ENCODE measurements at regions not wholly inside any gene's neighbourhood (a gene's known extent, or its start where the extent isn't known, plus 50 kb on each side); places are given as distances from the start of the nearest gene placed in this dataset.

- no peak for DNase-seq (ENCODE audit: low read depth, low spot score)
- H3K4me3 ChIP-seq (ENCODE audit: low read length): no peak overlapping the region
Observed at GRCh38 chr19:32241932-32242710, 103.3 kb upstream of the ZNF507 start.

DNA sequence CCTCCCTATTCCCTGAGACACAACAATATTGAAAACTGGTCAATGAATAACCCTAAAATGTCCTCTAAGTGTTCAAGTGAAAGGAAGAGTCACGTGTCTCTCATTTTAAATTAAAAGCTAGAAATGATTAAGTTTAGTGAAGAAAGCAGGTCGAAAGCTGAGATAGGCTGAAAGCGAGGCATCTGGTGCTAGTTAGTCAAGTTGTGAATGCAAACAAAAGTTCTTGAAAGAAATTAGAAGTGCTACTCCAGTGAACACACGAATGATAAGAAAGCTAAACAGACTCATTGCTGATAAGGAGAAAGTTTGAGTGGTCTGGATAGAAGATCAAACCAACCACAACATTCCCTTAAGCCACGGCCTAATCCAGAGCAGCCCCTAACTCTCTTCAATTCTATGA is 99.4 kb upstream of the ZNF507 start:
- DNase-seq (ENCODE audit: low read depth, low spot score): no peak
- no peak overlapping the region for H3K4me3 ChIP-seq (ENCODE audit: low read length)

DNA sequence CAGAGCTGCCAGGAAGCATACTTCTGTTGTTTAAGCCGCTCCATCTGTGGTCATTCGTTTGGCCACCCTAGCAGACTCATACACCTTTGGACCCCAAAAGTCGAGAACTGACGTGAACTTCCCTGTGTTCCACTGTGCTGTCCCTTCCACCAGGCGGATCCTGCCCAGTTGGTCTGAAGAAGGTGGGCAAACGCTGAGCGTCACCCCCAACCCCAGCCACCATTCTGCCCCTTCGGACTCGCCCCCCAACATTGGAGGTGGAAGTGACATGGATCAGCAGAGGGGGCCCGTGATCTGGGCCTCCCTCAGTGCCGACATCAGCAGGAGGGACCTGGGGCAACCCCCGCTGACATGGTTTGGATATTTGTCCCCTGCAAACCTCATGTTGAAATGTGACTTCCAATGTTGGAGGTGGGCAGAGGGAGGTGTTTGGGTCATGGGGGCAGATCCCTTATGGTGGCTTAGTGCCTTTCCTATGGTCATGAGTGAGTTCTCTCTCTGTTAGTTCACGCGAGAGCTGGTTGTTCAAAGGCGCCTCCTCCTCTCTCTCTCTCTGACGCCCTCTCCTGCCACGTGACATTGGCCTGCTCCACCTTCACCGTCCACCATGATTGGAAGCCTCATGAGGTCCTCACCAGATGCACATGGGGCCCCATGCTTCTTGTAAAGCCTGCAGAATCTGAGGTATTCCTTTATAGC is 93.6 kb upstream of the ZNF507 start:
- no peak overlapping the region for H3K4me3 ChIP-seq (ENCODE audit: low read length)
- DNase-seq (ENCODE audit: low read depth, low spot score): no peak

GRCh38 chr19:32252333-32252669 is 93.1 kb upstream of the ZNF507 start:
- DNase-seq (ENCODE audit: low read depth, low spot score): no peak

GRCh38 chr19:32253683-32254508 is 91.5 kb upstream of the ZNF507 start:
- H3K4me3 ChIP-seq (ENCODE audit: low read length): no peak overlapping the region

More at GRCh38 chr19:32252333-32252669, 93.1 kb upstream of the ZNF507 start:
- no peak overlapping the region for H3K4me3 ChIP-seq (ENCODE audit: low read length)

DNA sequence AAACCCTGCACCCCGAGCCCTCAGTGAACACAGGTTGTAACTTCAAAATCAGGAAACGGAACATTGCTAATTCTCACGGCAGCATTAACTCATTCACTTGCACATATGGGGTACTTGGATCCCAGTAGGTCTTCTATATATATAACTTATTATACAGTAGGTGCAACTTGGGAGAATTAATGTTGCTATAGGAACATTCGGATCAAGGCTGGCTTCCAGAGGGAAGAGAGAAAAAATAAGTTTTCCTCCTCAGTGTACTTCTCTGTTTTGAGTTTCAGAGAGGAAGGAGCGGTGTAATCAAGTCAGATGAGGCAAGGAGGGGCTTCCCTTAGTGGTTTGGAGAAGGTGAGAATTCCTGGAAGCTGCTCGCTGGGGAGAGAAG is 90.9 kb upstream of the ZNF507 start:
- H3K4me3 ChIP-seq (ENCODE audit: low read length): no peak overlapping the region
- DNase-seq (ENCODE audit: low read depth, low spot score): no peak

More at GRCh38 chr19:32253683-32254508, 91.5 kb upstream of the ZNF507 start:
- DNase-seq (ENCODE audit: low read depth, low spot score): no peak

DNA sequence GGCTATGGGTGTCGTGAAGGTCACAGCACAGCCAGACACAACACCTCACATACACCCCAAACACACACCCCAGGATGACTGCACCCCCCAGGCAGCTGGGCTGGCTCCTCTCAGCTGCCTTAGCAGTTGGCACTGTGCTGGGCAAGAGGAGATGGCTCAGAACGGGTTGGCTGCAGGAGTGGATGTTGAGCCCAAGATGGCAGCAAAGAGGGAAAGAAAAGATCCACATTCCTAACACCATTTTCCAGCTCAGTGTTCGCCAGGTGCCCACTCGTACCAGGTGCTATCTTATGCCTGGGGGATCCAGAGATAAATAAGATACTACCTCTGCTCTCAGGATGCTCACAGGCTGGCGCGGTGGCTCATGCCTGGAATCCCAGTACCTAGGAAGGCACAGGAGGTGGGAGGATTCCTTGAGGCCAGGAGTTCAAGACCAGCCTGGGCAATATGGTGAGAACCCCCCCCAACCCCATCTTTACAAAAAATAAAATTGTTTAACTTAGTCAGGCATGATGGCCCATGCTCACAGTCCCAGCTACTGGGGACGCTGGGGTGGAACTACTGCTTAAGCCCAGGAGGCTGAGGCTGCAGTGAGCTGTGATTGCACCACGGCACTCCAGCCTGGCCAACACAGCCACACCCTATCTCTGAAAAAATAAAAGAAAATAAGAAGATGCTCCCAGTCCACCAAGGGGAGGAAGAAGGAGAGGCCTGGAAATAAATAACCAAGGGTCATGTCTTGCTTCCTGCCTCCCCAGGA is 89.7 kb upstream of the ZNF507 start:
- no peak for DNase-seq (ENCODE audit: low read depth, low spot score)
- H3K4me3 ChIP-seq (ENCODE audit: low read length): no peak overlapping the region

GRCh38 chr19:32256341-32256975 is 89.0 kb upstream of the ZNF507 start:
- H3K4me3 ChIP-seq (ENCODE audit: low read length): no peak overlapping the region
- no peak for DNase-seq (ENCODE audit: low read depth, low spot score)

- H3K4me3 ChIP-seq (ENCODE audit: low read length): no peak overlapping the region
- DNase-seq (ENCODE audit: low read depth, low spot score): no peak
Observed at GRCh38 chr19:32257326-32258073, 87.9 kb upstream of the ZNF507 start.

GRCh38 chr19:32258167-32258566 is 87.2 kb upstream of the ZNF507 start:
- DNase-seq (ENCODE audit: low read depth, low spot score): no peak
- H3K4me3 ChIP-seq (ENCODE audit: low read length): no peak overlapping the region

- DNase-seq (ENCODE audit: low read depth, low spot score): no peak
Observed at GRCh38 chr19:32264568-32264967, 80.8 kb upstream of the ZNF507 start.

GRCh38 chr19:32265995-32266394 is 79.4 kb upstream of the ZNF507 start:
- no peak for DNase-seq (ENCODE audit: low read depth, low spot score)
- H3K4me3 ChIP-seq (ENCODE audit: low read length): no peak overlapping the region

More at GRCh38 chr19:32264568-32264967, 80.8 kb upstream of the ZNF507 start:
- H3K4me3 ChIP-seq (ENCODE audit: low read length): no peak overlapping the region

DNA sequence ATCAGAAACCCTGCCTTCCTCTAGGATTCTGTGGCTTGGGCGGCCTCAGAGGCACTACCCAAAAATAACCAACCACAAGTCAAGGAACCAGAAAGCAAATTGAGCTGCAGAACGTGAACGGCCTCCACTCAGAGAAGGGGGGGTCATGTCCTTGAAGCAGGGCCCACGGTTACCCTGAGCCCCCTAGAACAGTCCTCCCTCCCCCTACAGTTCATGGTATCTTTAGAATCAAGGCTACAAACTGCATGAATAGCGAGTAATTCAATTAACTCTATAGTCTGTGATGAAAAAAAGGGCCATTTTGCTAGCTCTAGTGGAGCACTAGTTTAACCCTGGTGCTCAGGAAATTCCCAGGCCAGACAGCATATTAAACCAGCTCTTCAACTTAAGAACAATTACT is 79.0 kb upstream of the ZNF507 start:
- DNase-seq (ENCODE audit: low read depth, low spot score): no peak
- H3K4me3 ChIP-seq (ENCODE audit: low read length): no peak overlapping the region

GRCh38 chr19:32268381-32268780 is 77.0 kb upstream of the ZNF507 start:
- H3K4me3 ChIP-seq (ENCODE audit: low read length): no peak overlapping the region
- no peak for DNase-seq (ENCODE audit: low read depth, low spot score)

DNA sequence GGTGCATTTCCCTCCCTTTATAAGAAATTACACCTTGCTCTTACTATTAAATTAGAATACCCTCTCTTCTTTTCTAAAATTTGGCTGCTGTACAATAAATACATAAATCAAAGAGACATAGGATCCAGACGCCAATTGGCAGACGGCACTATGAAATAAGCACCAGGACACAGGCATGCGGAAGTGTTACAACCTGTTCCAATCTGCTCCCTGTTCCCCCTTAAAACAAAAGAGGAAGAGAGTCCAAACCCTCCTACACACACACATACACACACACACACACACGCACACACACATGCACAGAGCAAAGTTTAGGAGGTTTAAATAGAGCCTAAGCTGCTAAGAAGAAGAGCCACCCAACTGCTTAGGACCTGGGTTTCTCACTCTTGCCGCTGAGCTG is 75.6 kb upstream of the ZNF507 start:
- no peak for DNase-seq (ENCODE audit: low read depth, low spot score)

GRCh38 chr19:32273483-32273882 is 71.9 kb upstream of the ZNF507 start:
- H3K4me3 ChIP-seq (ENCODE audit: low read length): no peak overlapping the region
- no peak for DNase-seq (ENCODE audit: low read depth, low spot score)

More for the DNA sequence above, 75.6 kb upstream of the ZNF507 start:
- H3K4me3 ChIP-seq (ENCODE audit: low read length): no peak overlapping the region

- no peak overlapping the region for H3K4me3 ChIP-seq (ENCODE audit: low read length)
- DNase-seq (ENCODE audit: low read depth, low spot score): peak; percentile 2
Observed at GRCh38 chr19:32287086-32287485, 58.3 kb upstream of the ZNF507 start.

- no peak overlapping the region for H3K4me3 ChIP-seq (ENCODE audit: low read length)
- DNase-seq (ENCODE audit: low read depth, low spot score): peak; percentile 6
Observed at GRCh38 chr19:32287811-32288227, 57.6 kb upstream of the ZNF507 start.
